GM21825 (cell line): ENCODE measurements at regions not wholly inside any gene's neighbourhood (a gene's known extent, or its start where the extent isn't known, plus 50 kb on each side); places are given as distances from the start of the nearest gene placed in this dataset.

Experiments used
- ATAC-seq: cut with Tn5 transposase; IDR thresholded peaks from one replicate; pipeline ENCODE4 v1.9.1; 2021; ENCODE audit warnings: mild to moderate bottlenecking, moderate library complexity; ENCODE audit not compliant: unreplicated experiment

DNA sequence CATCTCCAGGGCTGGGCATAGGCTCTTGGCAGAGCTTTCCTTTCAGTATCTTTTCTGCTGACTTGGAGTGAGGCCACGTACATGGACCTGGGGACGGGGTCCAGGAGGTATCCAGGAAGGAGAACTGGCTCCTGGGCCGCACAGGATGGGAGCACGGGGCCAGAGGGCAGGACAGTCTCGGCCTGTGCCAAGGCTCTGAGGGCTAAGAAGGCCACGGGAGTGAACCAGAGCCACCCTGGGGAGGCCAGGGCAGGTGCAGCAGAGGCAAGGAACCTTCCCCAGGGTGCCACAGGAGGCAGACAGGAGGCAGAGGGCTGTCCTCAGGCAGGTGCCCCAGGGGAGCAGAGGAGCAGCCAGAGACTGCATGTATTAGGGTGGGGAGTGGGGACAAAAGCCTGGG, 50.3 kb downstream of the PLXNA1 start:
- ATAC-seq: no peak

DNA sequence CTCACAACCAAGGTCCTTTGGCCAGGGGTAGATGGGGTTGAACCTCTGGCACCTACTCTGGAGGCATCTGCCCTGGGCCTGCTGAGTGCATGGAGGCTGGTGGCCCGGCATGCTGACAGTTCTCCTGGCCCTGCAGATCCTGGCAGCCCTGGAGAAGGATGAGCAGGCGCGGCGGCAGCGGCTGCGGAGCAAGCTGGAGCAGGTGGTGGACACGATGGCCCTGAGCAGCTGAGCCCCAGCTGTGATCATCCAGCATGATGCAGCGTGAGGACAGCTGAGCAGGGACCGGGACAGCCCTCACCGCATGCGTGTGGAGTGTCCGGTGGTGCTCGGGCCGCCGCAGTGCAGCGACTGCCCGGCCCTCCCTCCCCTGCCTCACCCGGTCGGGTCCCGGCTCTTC, 50.9 kb downstream of the PLXNA1 start:
- no peak for ATAC-seq

DNA sequence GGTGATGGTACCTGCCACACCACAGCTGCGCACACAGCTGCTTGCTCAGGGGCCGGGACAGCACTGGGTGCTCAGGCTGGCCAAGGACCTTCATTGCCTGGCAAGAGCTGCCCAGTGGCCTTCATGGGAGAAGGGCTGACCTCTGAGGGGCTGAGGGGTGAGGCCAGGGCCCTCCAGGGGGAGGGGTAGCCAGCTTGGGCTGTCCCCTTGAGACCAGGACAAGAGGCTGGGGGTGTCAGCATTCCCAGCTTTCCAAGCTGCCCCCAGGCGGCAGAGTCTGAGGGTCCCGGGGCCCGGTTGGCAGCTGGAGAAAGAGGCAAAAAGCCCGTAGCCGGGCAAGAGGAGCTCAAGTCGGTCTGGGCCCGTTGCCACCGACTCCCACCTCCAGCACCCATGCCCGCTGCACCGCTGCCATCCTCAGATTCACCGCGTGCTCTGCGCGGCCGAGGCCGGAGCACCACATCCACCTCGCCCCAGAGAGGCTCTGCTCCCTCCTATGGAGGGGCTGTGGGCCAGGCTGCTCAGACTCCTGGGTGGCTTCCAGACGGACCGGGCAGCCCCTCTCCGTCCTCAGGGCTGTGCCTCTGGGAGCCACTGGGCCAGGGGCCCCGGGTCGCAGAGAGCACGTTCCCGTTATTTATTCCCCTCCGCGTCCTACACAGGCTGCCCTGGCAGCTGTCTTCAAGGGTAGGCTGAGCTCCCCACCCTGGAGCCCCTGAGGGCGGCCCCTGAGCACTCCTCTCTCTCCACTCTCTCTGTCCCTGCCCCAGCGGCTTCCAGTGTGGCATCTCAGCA, 51.5 kb downstream of the PLXNA1 start:
- ATAC-seq: no peak

DNA sequence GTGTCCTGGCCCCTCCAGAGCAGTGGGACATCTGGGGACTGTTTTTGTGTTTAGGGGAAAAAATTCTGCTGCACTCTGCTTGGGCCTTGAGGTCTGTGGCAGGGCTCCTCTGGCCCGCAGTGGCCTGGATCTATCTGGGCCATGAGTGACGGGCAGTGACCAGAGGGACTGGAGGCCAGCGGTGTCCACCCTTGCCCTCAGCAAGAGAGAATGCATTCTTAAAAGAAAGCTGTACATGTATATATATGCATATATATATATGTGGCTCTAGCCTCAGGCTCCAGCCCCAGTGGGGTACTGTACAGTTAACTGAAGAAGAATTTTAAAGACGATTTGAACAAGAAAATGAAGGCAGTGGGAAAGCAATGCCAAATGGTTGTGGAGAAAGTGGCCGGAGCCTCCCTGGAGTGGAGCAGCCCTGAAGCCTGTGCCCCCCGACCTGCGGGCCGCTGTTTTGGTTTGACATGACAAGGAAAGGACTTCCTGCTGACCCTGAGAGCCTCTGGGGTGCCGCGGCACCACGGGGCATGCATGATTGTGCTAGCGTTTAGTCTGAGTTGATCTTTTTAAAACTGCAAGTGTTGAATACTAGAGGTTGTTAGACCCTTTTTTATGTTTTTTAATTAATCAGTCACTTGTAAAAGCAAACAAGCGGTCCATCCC, 52.2 kb downstream of the PLXNA1 start:
- ATAC-seq: no peak

DNA sequence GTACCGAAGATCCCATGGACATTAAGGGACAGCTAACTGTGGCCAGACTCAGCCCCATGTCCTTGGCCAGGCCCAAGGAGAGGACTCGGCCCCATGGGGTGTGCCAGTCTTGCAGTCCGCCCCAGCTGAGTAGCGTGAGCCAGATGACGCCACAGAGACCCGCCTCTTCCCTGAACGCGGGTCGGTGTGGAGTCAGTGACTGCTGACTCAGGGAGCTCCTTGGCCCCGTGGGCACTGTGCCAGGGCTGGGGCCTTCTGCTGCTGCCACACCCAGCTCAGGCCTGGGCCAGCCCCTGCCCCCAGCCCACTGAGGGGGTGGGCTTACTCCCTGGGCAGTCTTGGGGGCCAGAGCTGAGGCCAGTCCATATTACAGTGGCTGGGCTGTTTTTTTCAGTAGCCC, 52.8 kb downstream of the PLXNA1 start:
- ATAC-seq: no peak

DNA sequence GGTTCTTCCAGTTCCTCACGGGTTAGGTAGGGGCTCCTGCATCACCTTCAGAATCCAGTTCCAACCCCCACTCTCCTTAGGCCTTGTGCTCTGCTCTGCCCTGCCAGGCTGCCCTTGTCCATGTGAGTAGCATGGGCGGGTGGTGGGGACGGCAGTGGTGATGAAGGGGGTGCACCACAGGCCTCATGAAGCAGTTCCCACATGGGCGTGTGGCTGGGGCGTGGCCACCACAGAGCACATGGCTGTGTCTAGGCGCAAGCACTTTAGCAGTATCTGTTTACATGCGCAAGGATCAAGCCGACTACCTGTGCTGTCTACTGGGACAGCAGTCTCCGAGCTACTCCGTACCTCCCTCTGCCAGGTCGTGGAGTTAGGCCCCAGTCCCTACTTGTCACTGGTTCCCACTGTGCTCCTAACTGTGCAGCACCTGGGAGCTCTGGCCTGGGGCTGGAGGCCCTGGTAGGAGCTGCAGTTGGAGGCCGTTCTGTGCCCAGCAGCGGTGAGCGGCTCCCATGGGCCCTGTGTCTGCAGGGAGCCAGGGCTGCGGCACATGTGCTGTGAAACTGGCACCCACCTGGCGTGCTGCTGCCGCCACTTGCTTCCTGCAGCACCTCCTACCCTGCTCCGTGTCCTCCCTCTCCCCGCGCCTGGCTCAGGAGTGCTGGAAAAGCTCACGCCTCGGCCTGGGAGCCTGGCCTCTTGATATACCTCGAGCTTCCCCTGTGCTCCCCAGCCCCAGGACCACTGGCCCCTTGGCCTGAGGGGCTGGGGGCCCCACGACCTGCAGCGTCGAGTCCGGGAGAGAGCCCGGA, 53.5 kb downstream of the PLXNA1 start:
- ATAC-seq: no peak

DNA sequence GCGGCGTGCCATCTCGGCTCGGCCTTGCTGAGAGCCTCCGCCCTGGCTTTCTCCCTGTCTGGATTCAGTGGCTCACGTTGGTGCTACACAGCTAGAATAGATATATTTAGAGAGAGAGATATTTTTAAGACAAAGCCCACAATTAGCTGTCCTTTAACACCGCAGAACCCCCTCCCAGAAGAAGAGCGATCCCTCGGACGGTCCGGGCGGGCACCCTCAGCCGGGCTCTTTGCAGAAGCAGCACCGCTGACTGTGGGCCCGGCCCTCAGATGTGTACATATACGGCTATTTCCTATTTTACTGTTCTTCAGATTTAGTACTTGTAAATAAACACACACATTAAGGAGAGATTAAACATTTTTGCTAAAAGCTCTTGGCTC, 54.1 kb downstream of the PLXNA1 start:
- ATAC-seq: no peak

DNA sequence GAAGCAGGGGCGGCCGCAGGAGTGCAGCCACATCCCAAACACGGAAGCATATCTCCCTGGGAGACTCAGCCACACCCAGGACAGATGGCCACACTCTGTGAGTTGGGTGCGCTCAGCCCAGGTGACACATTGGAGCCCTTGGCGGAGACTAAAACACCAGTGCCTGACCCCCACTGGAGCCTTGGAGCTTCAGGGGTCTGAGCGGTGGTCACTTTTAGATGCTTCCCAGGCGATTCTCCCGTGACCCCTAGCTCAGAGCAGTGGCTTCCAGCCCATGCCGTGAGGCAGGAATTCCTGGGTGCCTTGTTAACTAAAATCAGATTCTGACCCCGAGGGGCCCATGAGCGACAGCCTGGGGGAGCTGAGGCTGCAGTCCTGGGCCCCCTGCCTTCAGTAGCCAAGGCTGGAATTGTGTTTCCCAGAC, 54.5 kb downstream of the PLXNA1 start:
- no peak for ATAC-seq

DNA sequence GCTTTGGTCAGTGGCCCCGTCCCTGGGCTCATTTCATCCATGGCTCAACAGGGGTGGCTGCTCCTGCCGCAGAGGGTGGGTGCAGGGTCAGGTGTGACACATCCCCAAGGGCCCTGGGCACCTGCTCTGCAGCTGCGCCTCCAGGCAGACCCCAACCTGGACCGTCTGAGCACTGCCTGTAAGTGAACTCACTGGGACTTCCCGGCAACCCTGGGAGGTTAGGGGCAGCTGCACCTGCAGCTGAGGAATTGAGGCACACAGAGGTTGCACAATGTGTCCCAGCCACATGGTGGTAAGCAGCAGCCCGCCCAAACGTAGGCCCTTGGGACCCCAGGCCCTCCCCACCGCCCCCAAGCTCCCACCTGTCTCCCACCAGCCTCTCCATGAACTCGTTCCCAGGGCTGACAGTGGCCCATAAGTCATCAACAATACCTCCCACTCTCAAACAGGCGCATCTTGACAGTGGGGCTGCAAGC, 55.1 kb downstream of the PLXNA1 start:
- no peak for ATAC-seq

DNA sequence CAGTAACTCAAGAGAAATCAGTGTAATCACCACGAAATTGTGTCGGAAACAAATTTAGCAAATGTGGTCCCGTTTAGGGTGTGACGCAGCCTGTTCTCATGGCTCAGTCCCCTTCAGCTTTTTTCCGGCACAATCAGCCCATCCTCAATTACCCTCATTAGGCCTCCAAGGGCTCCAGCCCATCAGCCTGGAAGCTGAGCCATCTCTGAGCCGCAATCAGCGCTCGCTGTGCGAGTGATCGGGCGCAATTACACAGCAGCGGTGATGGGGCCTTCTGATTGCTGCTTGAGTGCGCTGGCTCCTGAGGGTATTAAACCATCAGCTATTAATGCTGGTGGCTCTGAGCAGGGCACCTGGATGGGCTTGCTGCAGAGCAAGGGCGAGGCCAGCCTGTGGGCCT, 55.6 kb downstream of the PLXNA1 start:
- ATAC-seq: no peak

DNA sequence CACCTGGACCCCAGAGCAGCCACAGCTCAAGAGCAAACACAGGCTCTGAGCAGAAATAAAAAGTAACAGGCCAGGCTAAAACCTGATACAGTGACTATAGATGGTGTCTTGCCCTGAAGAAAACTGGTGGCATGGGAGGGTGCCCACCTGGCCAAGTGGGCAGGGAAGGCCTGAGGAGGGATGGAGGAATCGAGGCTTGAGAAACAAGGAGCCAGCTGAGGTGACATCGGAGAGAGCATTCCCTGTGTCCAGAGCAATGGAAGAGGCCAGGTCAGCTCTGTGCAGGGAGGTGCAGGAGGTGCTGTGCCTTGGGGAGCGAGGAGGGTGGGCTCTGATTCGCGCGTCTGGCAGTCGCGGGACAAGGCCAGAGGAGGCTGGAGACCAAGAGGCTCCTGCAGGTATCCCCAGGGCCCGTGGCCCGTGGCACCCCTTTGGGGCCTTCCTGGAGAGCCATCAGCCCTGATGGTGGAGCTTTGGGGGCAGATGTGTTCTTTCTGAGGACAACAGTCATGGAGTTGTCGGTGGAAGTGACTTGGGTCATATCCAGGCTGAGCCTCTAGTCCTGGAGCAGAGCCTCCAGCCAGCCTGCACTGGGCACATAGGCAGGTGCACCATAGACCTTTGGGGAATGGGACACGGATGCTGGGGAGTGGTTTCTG, 56.1 kb downstream of the PLXNA1 start:
- ATAC-seq: no peak

DNA sequence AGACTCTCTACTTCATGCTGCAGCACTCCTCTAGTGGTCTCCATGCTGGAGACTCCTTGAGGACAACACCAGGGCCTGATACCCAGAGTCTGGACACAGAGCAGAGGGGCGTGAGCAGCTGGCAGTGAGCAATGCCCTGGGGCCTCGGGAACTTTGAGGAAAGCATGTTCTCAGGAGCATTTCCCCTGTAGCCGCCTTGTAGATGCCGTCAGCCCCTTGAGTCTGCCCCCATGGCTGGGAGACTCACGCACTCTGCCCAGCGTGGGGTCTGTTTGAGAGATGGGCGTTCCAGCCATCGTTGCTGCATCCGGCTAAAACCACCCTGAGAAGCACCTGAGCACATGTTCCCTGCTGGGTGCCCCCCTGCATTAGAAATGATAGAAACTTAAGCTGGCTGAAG, 56.8 kb downstream of the PLXNA1 start:
- no peak for ATAC-seq

DNA sequence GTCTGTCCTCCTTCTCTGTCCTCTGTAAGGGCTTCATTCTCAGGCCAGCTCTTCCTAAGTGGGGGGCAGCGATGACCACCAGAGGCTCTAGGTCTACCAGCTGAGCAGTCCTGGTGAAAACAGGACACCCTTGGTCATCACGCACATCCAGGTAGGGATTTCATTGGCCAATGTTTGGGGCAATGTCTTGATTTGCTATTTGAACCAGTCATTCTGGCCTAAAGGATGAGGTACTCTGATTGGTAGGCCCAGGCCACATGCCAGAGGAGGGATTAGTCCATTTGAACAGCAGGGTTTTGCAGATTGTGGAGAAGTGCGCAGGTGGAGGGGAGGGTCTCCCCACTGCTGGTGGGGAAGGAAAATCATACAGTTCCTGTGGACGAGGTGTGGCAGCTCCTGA, 57.3 kb downstream of the PLXNA1 start:
- no peak for ATAC-seq

DNA sequence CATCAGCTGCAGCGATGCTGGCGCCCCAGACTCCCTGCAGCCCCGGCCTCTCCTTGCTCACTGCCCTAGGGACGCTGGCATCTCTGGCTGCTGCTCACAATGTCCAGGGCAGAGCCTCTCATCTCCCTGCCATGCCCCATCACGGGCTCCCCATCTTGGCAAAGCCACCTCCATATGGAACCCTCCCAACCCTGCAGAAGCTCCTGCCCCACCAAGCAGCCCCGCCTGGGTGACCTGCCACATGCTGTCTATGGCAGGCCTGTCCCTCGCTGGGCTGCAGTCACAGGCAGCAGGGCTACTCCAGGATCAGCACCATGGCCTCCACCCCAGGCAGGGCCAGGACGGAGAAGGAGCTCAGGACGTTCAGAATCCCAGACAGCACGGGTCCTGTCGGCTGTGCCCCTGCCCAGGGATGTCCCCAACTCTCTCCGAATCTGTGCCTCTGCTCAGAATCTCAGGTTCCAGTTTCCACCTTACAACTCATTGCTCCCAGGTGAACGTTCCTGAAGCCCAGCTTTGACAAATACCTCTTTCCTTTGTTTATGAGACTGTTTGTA, 58.4 kb downstream of the PLXNA1 start:
- no peak for ATAC-seq

DNA sequence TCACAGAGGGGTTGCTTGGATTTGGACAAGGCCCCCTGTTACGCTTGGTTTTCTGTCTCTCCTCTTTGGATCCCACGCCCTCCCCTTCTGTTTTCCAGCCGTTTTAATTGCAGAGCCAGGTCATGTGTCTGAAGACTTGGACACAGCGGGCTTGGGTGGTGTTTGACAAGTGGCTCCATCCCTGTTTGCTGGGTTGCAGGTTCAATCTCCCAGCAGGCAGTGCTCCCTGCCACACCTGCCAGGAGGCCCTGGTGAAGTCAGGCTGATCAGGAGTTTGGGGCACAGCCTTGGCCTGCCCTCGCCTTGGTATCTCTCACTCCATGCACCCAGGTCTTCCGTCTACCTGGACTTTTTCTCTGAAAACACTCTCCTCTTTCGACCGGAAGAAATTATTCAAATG, 59.0 kb downstream of the PLXNA1 start:
- ATAC-seq: no peak

DNA sequence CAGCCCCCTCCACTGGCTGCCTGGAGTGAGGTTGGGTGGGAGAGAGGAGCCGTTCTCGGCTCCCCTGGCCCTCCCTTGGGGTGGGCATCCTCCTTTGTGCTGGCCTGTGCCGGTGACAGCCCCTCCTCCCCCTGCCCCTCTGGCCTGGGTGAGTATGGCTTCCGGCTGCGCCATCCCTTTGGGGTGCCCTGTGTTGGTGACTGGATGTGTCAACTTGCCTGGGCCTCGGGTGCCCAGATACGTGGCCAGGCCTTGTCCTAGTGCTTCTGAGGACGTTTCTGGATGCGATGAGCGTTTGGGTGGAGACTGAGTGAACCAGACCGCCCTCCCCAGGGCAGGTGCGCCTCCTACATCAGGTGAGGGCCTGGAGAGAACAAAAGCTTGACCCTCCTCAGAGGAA, 59.7 kb downstream of the PLXNA1 start:
- no peak for ATAC-seq

DNA sequence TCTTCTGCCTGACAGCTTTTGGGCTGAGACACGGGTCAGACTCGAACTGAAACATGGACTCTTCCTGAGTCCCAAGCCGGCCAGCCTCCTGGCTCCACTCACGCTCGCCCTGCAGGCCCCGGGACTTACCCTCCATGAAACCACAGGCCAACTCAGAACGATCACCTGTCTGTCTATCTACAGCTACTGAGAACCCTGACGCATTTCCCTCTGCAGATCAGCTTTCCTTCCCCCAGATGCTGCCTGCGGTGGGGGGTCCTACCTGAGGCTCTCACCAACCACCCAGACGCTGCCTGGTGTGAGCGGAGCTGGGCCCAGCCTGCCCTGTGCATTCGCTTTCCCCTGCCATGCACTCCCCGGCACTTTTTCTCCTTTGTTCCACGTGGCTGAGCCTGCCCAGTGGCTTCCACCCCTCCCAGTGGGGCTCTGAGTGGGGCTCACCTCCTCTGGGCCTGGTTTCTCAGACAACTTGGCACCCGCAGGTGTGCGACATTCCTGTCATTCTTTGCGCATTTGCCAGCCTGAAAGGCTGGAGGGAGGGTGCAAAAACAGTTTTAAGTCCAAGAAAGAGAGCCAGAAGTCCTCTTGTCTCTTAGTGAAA, 60.2 kb downstream of the PLXNA1 start:
- no peak for ATAC-seq

DNA sequence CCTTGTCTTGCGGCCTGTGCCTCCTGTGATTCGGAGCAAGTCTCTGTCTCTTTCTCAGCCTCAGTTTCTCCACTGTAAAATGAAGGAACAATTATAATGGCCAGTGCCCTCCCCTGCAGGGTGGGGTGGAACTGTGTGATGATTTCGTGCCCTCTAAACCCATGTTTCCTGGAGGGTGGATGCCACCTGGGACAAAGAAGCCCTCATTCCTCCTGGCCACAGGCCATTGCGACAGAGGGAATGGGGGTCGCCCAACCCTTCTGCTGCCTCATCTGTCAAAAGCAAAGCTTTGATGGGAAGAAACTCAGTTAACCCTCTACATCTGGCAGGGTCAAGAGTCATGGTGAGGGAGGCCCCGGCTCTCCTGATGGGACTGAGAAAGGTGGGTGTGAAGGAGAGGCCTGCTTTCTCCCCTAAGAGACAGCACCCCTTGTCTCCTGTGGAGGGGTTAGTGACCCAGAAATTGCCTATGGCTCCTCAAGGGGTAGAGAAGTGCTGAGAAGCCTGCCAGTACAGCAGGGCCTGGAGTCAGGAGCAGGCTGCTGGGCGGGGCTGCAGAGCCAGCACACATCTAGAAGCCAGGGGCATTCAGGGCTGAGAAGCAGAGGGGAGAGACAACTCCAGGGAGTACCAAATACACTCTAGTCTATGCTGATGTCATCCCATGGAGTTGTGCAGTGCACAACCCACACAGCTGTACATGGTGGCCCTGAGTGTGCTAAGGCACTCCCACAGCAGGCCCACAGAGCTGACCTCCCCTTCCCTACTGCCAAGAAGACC, 61.0 kb downstream of the PLXNA1 start:
- ATAC-seq: no peak

DNA sequence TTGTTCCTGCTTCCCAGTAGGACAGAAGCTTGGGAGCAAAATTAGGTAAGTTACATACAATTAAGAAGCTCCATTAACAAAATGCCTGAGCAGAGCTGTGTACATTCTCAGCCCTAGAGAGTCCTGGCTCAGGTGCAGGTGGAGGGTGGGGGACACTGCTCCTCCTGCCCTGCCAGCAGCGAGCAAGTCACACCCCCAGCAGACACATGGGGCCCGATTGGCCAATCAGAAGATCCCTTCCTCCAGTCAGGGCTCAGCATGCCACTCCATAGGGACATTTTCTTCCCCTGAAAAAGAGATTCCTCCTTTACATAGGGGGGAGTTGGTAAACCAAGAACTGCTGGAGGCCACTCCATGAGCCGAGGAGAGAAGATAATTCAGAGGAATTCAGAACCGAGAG, 62.1 kb downstream of the PLXNA1 start:
- ATAC-seq: no peak
